ENCODE measurements at regions not wholly inside any gene's neighbourhood (a gene's known extent, or its start where the extent isn't known, plus 50 kb on each side); places are given as distances from the start of the nearest gene placed in this dataset.

- TF ChIP-seq POLR2A (IDR thresholded peaks at IDR 0.05) (no peak), CTCF (IDR thresholded peaks at IDR 0.05) (no peak)
Observed at GRCh38 chr5:13385066-13385465, 559.4 kb downstream of the DNAH5 start.

All from body of pancreas (tissue), 4 donors.